ENCODE measurements at regions not wholly inside any gene's neighbourhood (a gene's known extent, or its start where the extent isn't known, plus 50 kb on each side); places are given as distances from the start of the nearest gene placed in this dataset.
A peak's percentile ranks its signal among the peaks of the same experiment; 100 is the strongest.

- H2AFZ ChIP-seq (ENCODE audit: low read length, unreplicated experiment), result no peak overlapping the region
- H3K27me3 ChIP-seq (ENCODE audit: insufficient read depth, low read length), result no peaks in the 10 kb centered on the region
- H3K4me3 ChIP-seq (ENCODE audit: low read depth, low read length), result no peak overlapping the region
- H3K4me1 ChIP-seq (ENCODE audit: control insufficient read depth, insufficient read depth, low read length, unreplicated experiment), result no peaks in the 10 kb centered on the region
- H3K36me3 ChIP-seq (ENCODE audit: insufficient read depth, low read length), result no peaks in the 10 kb centered on the region
- no peak overlapping the region for H3K27ac ChIP-seq (ENCODE audit: low read depth, low read length)
- H3K79me2 ChIP-seq (ENCODE audit: control insufficient read depth, insufficient read depth, low read length, unreplicated experiment), result no peaks in the 10 kb centered on the region
These were observed 748.8 kb upstream of the RIOK2 start for GRCh38 chr5:97931829-97932228.

GRCh38 chr5:97936231-97936630, 753.2 kb upstream of the RIOK2 start:
- Histone ChIP-seq H2AFZ (ENCODE audit: low read length, unreplicated experiment) (no peak overlapping the region), H3K4me1 (ENCODE audit: control insufficient read depth, insufficient read depth, low read length, unreplicated experiment) (no peaks in the 10 kb centered on the region), H3K27me3 (ENCODE audit: insufficient read depth, low read length) (no peaks in the 10 kb centered on the region), H3K4me3 (ENCODE audit: low read depth, low read length) (no peak overlapping the region), H3K79me2 (ENCODE audit: control insufficient read depth, insufficient read depth, low read length, unreplicated experiment) (no peaks in the 10 kb centered on the region), H3K36me3 (ENCODE audit: insufficient read depth, low read length) (no peaks in the 10 kb centered on the region), H3K27ac (ENCODE audit: low read depth, low read length) (no peak overlapping the region)

GRCh38 chr5:97937846-97938245, 754.8 kb upstream of the RIOK2 start:
- Histone ChIP-seq H3K4me1 (ENCODE audit: control insufficient read depth, insufficient read depth, low read length, unreplicated experiment) (no peaks in the 10 kb centered on the region), H3K27ac (ENCODE audit: low read depth, low read length) (no peak overlapping the region), H3K36me3 (ENCODE audit: insufficient read depth, low read length) (no peaks in the 10 kb centered on the region), H2AFZ (ENCODE audit: low read length, unreplicated experiment) (no peak overlapping the region), H3K27me3 (ENCODE audit: insufficient read depth, low read length) (no peaks in the 10 kb centered on the region), H3K79me2 (ENCODE audit: control insufficient read depth, insufficient read depth, low read length, unreplicated experiment) (no peaks in the 10 kb centered on the region), H3K4me3 (ENCODE audit: low read depth, low read length) (no peak overlapping the region)

GRCh38 chr5:97943036-97943435, 760.0 kb upstream of the RIOK2 start:
- H2AFZ ChIP-seq (ENCODE audit: low read length, unreplicated experiment), result no peak overlapping the region
- H3K36me3 ChIP-seq (ENCODE audit: insufficient read depth, low read length), result no peaks in the 10 kb centered on the region
- no peaks in the 10 kb centered on the region for H3K27me3 ChIP-seq (ENCODE audit: insufficient read depth, low read length)
- H3K27ac ChIP-seq (ENCODE audit: low read depth, low read length), result no peak overlapping the region
- no peak overlapping the region for H3K4me3 ChIP-seq (ENCODE audit: low read depth, low read length)
- H3K79me2 ChIP-seq (ENCODE audit: control insufficient read depth, insufficient read depth, low read length, unreplicated experiment), result no peaks in the 10 kb centered on the region
- no peaks in the 10 kb centered on the region for H3K4me1 ChIP-seq (ENCODE audit: control insufficient read depth, insufficient read depth, low read length, unreplicated experiment)

GRCh38 chr5:97951139-97951538, 768.1 kb upstream of the RIOK2 start:
- Histone ChIP-seq H3K4me3 (ENCODE audit: low read depth, low read length) (no peak overlapping the region), H3K27ac (ENCODE audit: low read depth, low read length) (no peak overlapping the region), H2AFZ (ENCODE audit: low read length, unreplicated experiment) (no peak overlapping the region), H3K36me3 (ENCODE audit: insufficient read depth, low read length) (no peaks in the 10 kb centered on the region), H3K79me2 (ENCODE audit: control insufficient read depth, insufficient read depth, low read length, unreplicated experiment) (no peaks in the 10 kb centered on the region), H3K27me3 (ENCODE audit: insufficient read depth, low read length) (no peaks in the 10 kb centered on the region), H3K4me1 (ENCODE audit: control insufficient read depth, insufficient read depth, low read length, unreplicated experiment) (no peaks in the 10 kb centered on the region)

- Histone ChIP-seq H3K27me3 (ENCODE audit: insufficient read depth, low read length) (no peaks in the 10 kb centered on the region), H3K27ac (ENCODE audit: low read depth, low read length) (no peak overlapping the region), H3K79me2 (ENCODE audit: control insufficient read depth, insufficient read depth, low read length, unreplicated experiment) (no peaks in the 10 kb centered on the region), H3K36me3 (ENCODE audit: insufficient read depth, low read length) (no peaks in the 10 kb centered on the region), H3K4me3 (ENCODE audit: low read depth, low read length) (no peak overlapping the region), H3K4me1 (ENCODE audit: control insufficient read depth, insufficient read depth, low read length, unreplicated experiment) (no peaks in the 10 kb centered on the region), H2AFZ (ENCODE audit: low read length, unreplicated experiment) (no peak overlapping the region)
These were observed 772.4 kb upstream of the RIOK2 start for GRCh38 chr5:97955450-97955849.

GRCh38 chr5:97967292-97967691, 784.2 kb upstream of the RIOK2 start:
- no peak overlapping the region for H2AFZ ChIP-seq (ENCODE audit: low read length, unreplicated experiment)
- H3K79me2 ChIP-seq (ENCODE audit: control insufficient read depth, insufficient read depth, low read length, unreplicated experiment), result no peaks in the 10 kb centered on the region
- no peaks in the 10 kb centered on the region for H3K4me1 ChIP-seq (ENCODE audit: control insufficient read depth, insufficient read depth, low read length, unreplicated experiment)

GRCh38 chr5:97968346-97968745, 785.3 kb upstream of the RIOK2 start:
- Histone ChIP-seq H3K4me1 (ENCODE audit: control insufficient read depth, insufficient read depth, low read length, unreplicated experiment) (no peaks in the 10 kb centered on the region), H3K36me3 (ENCODE audit: insufficient read depth, low read length) (no peaks in the 10 kb centered on the region), H3K27ac (ENCODE audit: low read depth, low read length) (no peak overlapping the region), H3K79me2 (ENCODE audit: control insufficient read depth, insufficient read depth, low read length, unreplicated experiment) (no peaks in the 10 kb centered on the region), H3K4me3 (ENCODE audit: low read depth, low read length) (no peak overlapping the region), H3K27me3 (ENCODE audit: insufficient read depth, low read length) (no peaks in the 10 kb centered on the region), H2AFZ (ENCODE audit: low read length, unreplicated experiment) (no peak overlapping the region)

More at GRCh38 chr5:97967292-97967691, 784.2 kb upstream of the RIOK2 start:
- no peak overlapping the region for H3K27ac ChIP-seq (ENCODE audit: low read depth, low read length)
- H3K4me3 ChIP-seq (ENCODE audit: low read depth, low read length), result no peak overlapping the region
- no peaks in the 10 kb centered on the region for H3K36me3 ChIP-seq (ENCODE audit: insufficient read depth, low read length)
- H3K27me3 ChIP-seq (ENCODE audit: insufficient read depth, low read length), result no peaks in the 10 kb centered on the region

- H3K4me1 ChIP-seq (ENCODE audit: control insufficient read depth, insufficient read depth, low read length, unreplicated experiment), result peaks cover 9% of the 10 kb centered on the region
- no peaks in the 10 kb centered on the region for H3K79me2 ChIP-seq (ENCODE audit: control insufficient read depth, insufficient read depth, low read length, unreplicated experiment)
- no peaks in the 10 kb centered on the region for H3K27me3 ChIP-seq (ENCODE audit: insufficient read depth, low read length)
- H3K27ac ChIP-seq (ENCODE audit: low read depth, low read length), result peak overlapping the region; percentile 28; the same call in 1 of the 2 replicates
- no peak overlapping the region for H3K4me3 ChIP-seq (ENCODE audit: low read depth, low read length)
- H3K36me3 ChIP-seq (ENCODE audit: insufficient read depth, low read length), result no peaks in the 10 kb centered on the region
- H2AFZ ChIP-seq (ENCODE audit: low read length, unreplicated experiment), result no peak overlapping the region
These were observed 793.7 kb upstream of the RGMB start for GRCh38 chr5:97979740-97980139.

GRCh38 chr5:97980291-97980690, 793.2 kb upstream of the RGMB start:
- H3K79me2 ChIP-seq (ENCODE audit: control insufficient read depth, insufficient read depth, low read length, unreplicated experiment), result no peaks in the 10 kb centered on the region
- peak overlapping the region; percentile 28; the same call in 1 of the 2 replicates for H3K27ac ChIP-seq (ENCODE audit: low read depth, low read length)
- peak overlapping the region; percentile 39 for H2AFZ ChIP-seq (ENCODE audit: low read length, unreplicated experiment)
- no peak overlapping the region for H3K4me3 ChIP-seq (ENCODE audit: low read depth, low read length)
- H3K36me3 ChIP-seq (ENCODE audit: insufficient read depth, low read length), result no peaks in the 10 kb centered on the region
- H3K4me1 ChIP-seq (ENCODE audit: control insufficient read depth, insufficient read depth, low read length, unreplicated experiment), result peaks cover 9% of the 10 kb centered on the region
- H3K27me3 ChIP-seq (ENCODE audit: insufficient read depth, low read length), result no peaks in the 10 kb centered on the region

GRCh38 chr5:97986069-97986468, 787.4 kb upstream of the RGMB start:
- Histone ChIP-seq H2AFZ (ENCODE audit: low read length, unreplicated experiment) (peak overlapping the region; percentile 95), H3K4me1 (ENCODE audit: control insufficient read depth, insufficient read depth, low read length, unreplicated experiment) (peaks cover 4% of the 10 kb centered on the region), H3K79me2 (ENCODE audit: control insufficient read depth, insufficient read depth, low read length, unreplicated experiment) (no peaks in the 10 kb centered on the region), H3K27me3 (ENCODE audit: insufficient read depth, low read length) (no peaks in the 10 kb centered on the region), H3K4me3 (ENCODE audit: low read depth, low read length) (peak overlapping the region; percentile 9; the same call in 1 of the 2 replicates), H3K36me3 (ENCODE audit: insufficient read depth, low read length) (no peaks in the 10 kb centered on the region), H3K27ac (ENCODE audit: low read depth, low read length) (peak overlapping the region; percentile 43; the same call in 1 of the 2 replicates)

Measured in ACC112 (cell line).